PC-3 (cell line): ENCODE measurements at regions not wholly inside any gene's neighbourhood (a gene's known extent, or its start where the extent isn't known, plus 50 kb on each side); places are given as distances from the start of the nearest gene placed in this dataset.

ENCODE experiments used
- ATAC-seq: fragments of 200-7000 bp; cut with Tn5 transposase; 2 replicates; pipeline ENCODE4 v1.9.1; 2020; ENCODE audit warnings: mild to moderate bottlenecking, moderate library complexity
- BruUV-seq: library from RNA; stranded (reverse); fragments of 400-500 nt; replicated peaks from 2 replicates; lab custom pipeline; 2021; lab: Mats Ljungman, UMichigan
- CTCF ChIA-PET: fragments of 300-600 bp; sonication (Branson Sonifier 250); formaldehyde crosslinking; loops from one replicate; lab custom pipeline; 2022; ENCODE audit warnings: antibody characterized with exemption; lab: Charles Lee
- POLR2A ChIA-PET: fragments of 300-600 bp; sonication (Branson Sonifier 250); formaldehyde crosslinking; loops from one replicate; lab custom pipeline; 2022; ENCODE audit warnings: antibody characterized with exemption; ENCODE audit not compliant: unreplicated experiment; lab: Charles Lee
- DNase-seq: peaks from one replicate; pipeline ENCODE4 v3.0.0-alpha.2; 2015
- H2AFZ ChIP-seq: fragments of 300-600 bp; sonication (generic); 2 replicates; pipeline ENCODE4 v1.6.0; 2016; ENCODE audit warnings: antibody characterized with exemption, low read length
- H3F3A ChIP-seq: fragments of 300-600 bp; sonication (generic); one replicate; pipeline ENCODE4 v1.6.0; 2017; ENCODE audit warnings: antibody characterized with exemption, low read length, control low read depth, mild to moderate bottlenecking; ENCODE audit not compliant: unreplicated experiment
- H3K27ac ChIP-seq: fragments of 300-600 bp; sonication (generic); 2 replicates; pipeline ENCODE4 v1.5.1; 2016; ENCODE audit warnings: mild to moderate bottlenecking, low read length
- H3K27me3 ChIP-seq: fragments of 300-600 bp; sonication (generic); 2 replicates; pipeline ENCODE4 v1.6.1; 2016; ENCODE audit warnings: low read length, mixed read lengths
- H3K36me3 ChIP-seq: fragments of 300-600 bp; sonication (generic); 2 replicates; pipeline ENCODE4 v1.6.1; 2016; ENCODE audit warnings: low read depth, mixed run types, low read length, mixed read lengths
- H3K4me1 ChIP-seq: fragments of 300-600 bp; sonication (generic); 2 replicates; pipeline ENCODE4 v1.5.1; 2016; ENCODE audit warnings: low read length; ENCODE audit not compliant: insufficient read depth
- H3K4me2 ChIP-seq: fragments of 300-600 bp; sonication (generic); 2 replicates; pipeline ENCODE4 v1.6.0; 2016; ENCODE audit warnings: low read length
- H3K4me3 ChIP-seq: fragments of 300-600 bp; sonication (generic); 2 replicates; pipeline ENCODE4 v1.5.1; 2016; ENCODE audit warnings: mild to moderate bottlenecking, low read length, mixed read lengths
- H3K79me2 ChIP-seq: fragments of 300-600 bp; sonication (generic); 2 replicates; pipeline ENCODE4 v1.6.1; 2017; ENCODE audit warnings: low read length, mixed read lengths
- H3K9ac ChIP-seq: fragments of 300-600 bp; sonication (generic); 2 replicates; pipeline ENCODE4 v1.6.0; 2016; ENCODE audit warnings: mild to moderate bottlenecking, low read length
- H3K9me2 ChIP-seq: fragments of 300-600 bp; sonication (generic); replicated peaks from 2 replicates; pipeline ENCODE4 v1.6.1; 2016; ENCODE audit warnings: mixed run types, low read length, mixed read lengths
- H3K9me3 ChIP-seq: fragments of 300-600 bp; sonication (generic); 2 replicates; pipeline ENCODE4 v1.6.1; 2016; ENCODE audit warnings: low read length, mixed read lengths
- H4K20me1 ChIP-seq: fragments of 300-600 bp; sonication (generic); 2 replicates; pipeline ENCODE4 v1.6.1; 2016; ENCODE audit warnings: low read length, mixed read lengths
- CTCF ChIP-seq: fragments of 300-600 bp; sonication (generic); conservative IDR thresholded peaks from 2 replicates; pipeline ENCODE4 v1.5.1; 2017; ENCODE audit warnings: antibody characterized with exemption, low read depth, mild to moderate bottlenecking, low read length
- EZH2 ChIP-seq: fragments of 300-600 bp; sonication (generic); IDR thresholded peaks from one replicate; pipeline ENCODE4 v1.6.1; 2017; ENCODE audit warnings: antibody characterized with exemption, mild to moderate bottlenecking, low read length; ENCODE audit not compliant: unreplicated experiment
- EZH2phosphoT487 ChIP-seq: fragments of 300-600 bp; sonication (generic); IDR thresholded peaks from 2 replicates; pipeline ENCODE4 v1.6.1; 2018; ENCODE audit warnings: mild to moderate bottlenecking, antibody characterized with exemption, low read length, borderline replicate concordance
- intact Hi-C: fragments of 100-400 bp; cut with micrococcal nuclease; formaldehyde crosslinking; loops from 2 replicates; pipeline ENCODE4 v1.9.0; 2023

- no peaks in the 10 kb centered on the region for H3K9me2 ChIP-seq
- ATAC-seq (no peak), DNase-seq (no peak)
- ChIA-PET CTCF (no interaction called here), POLR2A (no interaction called here)
- H4K20me1 ChIP-seq, result no peaks in the 10 kb centered on the region
- H3K36me3 ChIP-seq, result no peaks in the 10 kb centered on the region
- H3K4me1 ChIP-seq, result no peaks in the 10 kb centered on the region
- H3F3A ChIP-seq, result no peaks in the 10 kb centered on the region
- H3K4me3 ChIP-seq, result no peak overlapping the region
- no peaks in the 10 kb centered on the region for H3K79me2 ChIP-seq
- H3K4me2 ChIP-seq, result no peak overlapping the region
- no peak overlapping the region for H2AFZ ChIP-seq
- intact Hi-C loops, result no loop called here
- TF ChIP-seq EZH2 (no peak), CTCF (no peak), EZH2phosphoT487 (no peak)
- H3K27ac ChIP-seq, result no peak overlapping the region
- H3K27me3 ChIP-seq, result no peaks in the 10 kb centered on the region
- BruUV-seq, result no TSS peak
- no peaks in the 10 kb centered on the region for H3K9me3 ChIP-seq
- no peak overlapping the region for H3K9ac ChIP-seq
Measured at GRCh38 chr4:130154901-130155300, 1058.9 kb downstream of the C4orf33 start.

GRCh38 chr4:130163701-130164100 is 1067.7 kb downstream of the C4orf33 start:
- no TSS peak for BruUV-seq
- Histone ChIP-seq H3K9me3 (no peaks in the 10 kb centered on the region), H3K27me3 (no peaks in the 10 kb centered on the region), H3K4me1 (no peaks in the 10 kb centered on the region), H3K27ac (no peak overlapping the region), H3F3A (no peaks in the 10 kb centered on the region), H4K20me1 (no peaks in the 10 kb centered on the region), H2AFZ (no peak overlapping the region), H3K36me3 (no peaks in the 10 kb centered on the region), H3K9ac (no peak overlapping the region), H3K4me2 (no peak overlapping the region), H3K9me2 (no peaks in the 10 kb centered on the region), H3K79me2 (no peaks in the 10 kb centered on the region), H3K4me3 (no peak overlapping the region)
- ChIA-PET CTCF (no interaction called here), POLR2A (no interaction called here)
- TF ChIP-seq EZH2, result no peak
- TF ChIP-seq EZH2phosphoT487, result no peak
- TF ChIP-seq CTCF, result no peak
- DNase-seq (no peak), ATAC-seq (no peak)
- intact Hi-C loops, result no loop called here

GRCh38 chr4:130165381-130165780 is 1069.4 kb downstream of the C4orf33 start:
- Histone ChIP-seq H3K27ac (no peak overlapping the region), H3F3A (no peaks in the 10 kb centered on the region), H3K4me2 (no peak overlapping the region), H3K36me3 (no peaks in the 10 kb centered on the region), H3K4me1 (no peaks in the 10 kb centered on the region), H2AFZ (no peak overlapping the region), H3K9me2 (no peaks in the 10 kb centered on the region), H3K27me3 (no peaks in the 10 kb centered on the region), H3K9ac (no peak overlapping the region), H3K4me3 (no peak overlapping the region), H4K20me1 (no peaks in the 10 kb centered on the region), H3K9me3 (no peaks in the 10 kb centered on the region), H3K79me2 (no peaks in the 10 kb centered on the region)
- intact Hi-C loops, result no loop called here
- DNase-seq (no peak), ATAC-seq (no peak)
- BruUV-seq, result no TSS peak
- ChIA-PET POLR2A (no interaction called here), CTCF (no interaction called here)
- TF ChIP-seq EZH2phosphoT487, result no peak
- no peak for TF ChIP-seq CTCF
- TF ChIP-seq EZH2, result no peak
